ENCODE measurements at regions not wholly inside any gene's neighbourhood (a gene's known extent, or its start where the extent isn't known, plus 50 kb on each side); places are given as distances from the start of the nearest gene placed in this dataset.
"Not testable (repeated sequence)": the region's sequence is repeated elsewhere in the genome, so short reads cannot be mapped to it uniquely, and the experiment has no call there.

DNA sequence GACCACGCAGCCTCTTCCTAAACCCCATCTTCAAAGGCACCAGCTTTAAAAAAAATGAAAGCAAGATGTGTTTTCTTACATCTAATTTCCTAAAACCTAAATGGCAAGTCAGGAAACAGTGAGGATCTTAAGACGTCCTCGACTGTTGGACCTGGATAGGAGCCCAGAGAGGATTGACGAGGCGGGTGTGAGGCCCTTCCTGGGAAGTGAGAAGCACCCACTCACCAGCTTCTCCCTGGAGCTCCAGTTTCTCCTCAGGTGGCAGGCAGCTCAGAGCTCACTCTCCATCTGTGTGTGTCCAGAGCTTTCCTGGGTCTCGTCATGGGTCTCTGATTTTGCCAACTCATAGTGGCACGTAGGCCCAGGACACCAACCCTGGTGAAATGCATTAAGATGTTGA, 614.0 kb upstream of the AUTS2 start:
- no peak for DNase-seq

DNA sequence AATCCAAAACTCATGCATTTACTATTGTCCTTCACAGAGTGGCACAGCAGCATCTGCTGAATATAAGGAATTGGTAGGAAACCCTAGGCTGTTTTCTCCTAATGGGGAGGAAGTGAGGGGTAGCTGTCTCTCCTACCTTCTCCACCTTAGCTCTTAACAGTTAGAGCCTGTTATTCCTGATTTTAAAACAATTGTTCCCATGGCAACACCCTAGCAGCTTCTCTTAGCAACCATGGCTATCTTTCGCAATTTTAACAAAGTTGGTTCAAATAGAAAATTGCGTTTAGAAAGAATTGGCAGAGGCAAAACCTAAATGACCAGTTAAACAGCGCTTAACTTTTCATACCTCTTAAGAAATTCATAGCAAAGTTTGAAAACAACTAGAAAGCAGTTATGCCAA, 603.4 kb upstream of the AUTS2 start:
- no peak for DNase-seq

DNA sequence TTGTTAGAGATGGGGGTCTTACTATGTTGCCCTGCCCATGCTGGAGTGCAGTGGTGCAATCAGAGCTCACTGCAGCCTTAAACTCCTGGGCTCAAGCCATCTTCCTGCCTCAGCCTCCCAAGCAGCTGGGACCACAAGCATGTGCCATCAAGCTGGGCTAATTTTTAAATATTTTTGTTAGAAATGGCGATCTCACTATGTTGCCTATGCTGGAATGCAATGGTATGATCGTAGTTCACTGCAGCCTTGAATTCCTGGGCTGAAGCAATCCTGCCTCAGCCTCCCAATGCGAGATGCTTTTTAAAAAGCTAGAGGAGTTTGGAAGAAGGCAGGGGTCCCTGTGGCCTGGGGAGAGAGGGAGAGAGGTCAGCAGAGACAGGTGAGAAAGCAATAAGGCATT, 600.1 kb upstream of the AUTS2 start:
- no peak for DNase-seq

DNA sequence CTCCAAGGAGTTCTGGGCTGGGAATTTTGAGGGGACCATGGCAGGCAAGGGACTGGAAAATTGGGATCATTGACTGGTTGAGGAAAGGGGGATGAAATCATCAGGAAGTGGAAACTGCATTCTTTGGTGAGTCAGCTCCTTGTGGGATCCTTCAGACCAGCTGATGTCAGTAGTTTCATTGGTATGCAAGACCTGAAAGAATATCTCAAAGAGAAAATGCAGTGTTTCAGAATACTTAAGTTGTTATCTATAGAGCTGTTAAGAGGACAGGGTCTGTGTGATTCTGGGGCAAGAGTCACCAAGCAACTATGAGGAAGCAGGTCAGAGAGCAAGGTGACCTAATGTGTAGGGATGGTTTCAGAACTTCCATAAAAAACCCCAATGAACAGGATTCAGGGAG, 595.9 kb upstream of the AUTS2 start:
- no peak for DNase-seq

DNA sequence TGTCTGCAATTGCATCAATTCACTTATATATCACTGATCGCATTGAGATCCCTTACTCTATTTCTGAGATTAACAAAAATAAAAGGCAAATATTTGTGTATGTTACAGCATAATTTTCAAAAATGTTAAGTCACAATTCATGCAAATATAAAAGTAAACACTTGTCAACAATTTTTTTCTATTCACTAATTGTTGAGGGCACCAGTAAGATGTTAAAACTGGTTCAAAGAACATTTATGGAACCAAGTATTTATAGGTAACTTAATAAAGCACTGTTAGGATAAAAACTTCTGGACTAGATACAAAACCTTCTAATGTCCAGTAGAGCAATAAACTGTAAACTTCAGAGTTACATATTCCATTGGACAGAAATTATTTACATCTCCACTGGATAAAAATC, 586.1 kb upstream of the AUTS2 start:
- no peak for DNase-seq

DNA sequence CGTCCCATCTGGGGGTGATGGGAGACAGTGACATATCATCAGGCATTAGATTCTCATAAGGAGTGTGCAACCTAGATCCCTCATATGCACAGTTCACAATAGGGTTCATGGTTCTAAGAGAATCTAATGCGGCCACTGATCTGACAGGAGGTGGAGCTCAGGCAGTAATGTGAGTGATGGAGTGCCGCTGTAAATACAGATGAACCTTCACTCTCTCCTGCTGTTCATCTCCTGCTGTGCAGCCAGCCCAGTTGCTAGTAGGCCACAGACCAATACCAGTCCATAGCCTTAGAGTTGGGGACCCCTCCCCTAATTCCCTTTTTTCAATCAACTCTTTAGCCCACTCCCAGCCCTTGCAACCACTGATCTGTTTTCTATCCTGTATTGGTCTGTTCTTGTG, 581.1 kb upstream of the AUTS2 start:
- no peak for DNase-seq

DNA sequence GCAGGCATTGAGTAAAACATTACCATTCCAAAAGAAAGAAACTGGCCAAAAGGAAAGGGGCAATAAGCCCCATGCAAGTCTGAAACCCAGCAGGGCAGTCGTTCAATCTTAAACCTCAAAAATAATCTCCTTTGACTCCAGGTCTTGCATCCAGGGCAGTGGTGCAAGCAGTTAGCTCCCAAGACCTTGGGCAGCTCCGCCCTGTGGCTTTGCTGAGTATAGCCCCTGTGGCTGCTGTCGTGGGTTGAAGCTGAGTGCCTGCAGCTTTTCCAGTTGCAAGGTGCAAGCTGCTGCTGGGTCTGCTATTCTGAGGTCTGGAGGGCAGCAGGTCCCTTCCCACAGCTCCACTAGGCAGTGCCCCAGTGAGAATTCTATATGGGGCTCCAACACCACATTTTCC, 580.1 kb upstream of the AUTS2 start:
- no peak for DNase-seq

DNA sequence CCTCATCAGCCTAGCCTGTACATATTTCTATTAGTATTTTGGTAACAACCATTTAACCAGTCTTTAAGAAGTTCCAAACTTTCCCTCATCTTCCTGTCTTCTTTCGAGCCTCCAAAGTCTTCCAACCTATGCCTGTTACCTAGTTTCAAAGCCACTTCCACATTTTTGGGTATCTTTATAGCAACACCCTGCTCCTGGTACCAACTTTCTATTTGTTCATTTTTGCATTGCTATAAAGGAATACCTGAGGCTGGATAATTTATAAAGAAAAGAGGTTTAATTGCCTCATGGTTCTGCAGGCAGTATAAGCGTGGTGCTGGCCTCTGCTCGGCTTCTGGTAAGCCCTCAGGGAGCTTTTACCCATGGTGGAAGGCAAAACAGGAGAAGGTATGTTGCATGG, 578.8 kb upstream of the AUTS2 start:
- no peak for DNase-seq

DNA sequence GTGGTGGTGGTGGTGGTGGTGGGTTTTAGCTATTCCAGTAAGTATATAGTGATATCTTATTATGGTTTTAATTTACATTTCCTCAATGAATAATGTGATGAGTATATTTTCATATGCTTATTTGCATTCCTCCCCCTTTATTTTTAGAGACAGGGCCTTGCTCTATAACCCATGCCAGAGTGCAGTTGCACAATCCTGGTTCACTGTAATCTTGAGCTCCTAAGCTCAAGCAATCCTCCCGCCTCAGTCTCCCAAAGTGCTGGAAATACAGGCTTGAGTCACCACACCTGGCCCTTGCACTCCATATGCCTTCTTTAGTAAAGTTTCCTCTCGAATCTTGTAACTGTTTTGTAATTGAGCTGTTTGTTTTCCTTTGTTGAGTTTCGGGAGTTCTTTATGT, 577.7 kb upstream of the AUTS2 start:
- DNase-seq = no peak

DNA sequence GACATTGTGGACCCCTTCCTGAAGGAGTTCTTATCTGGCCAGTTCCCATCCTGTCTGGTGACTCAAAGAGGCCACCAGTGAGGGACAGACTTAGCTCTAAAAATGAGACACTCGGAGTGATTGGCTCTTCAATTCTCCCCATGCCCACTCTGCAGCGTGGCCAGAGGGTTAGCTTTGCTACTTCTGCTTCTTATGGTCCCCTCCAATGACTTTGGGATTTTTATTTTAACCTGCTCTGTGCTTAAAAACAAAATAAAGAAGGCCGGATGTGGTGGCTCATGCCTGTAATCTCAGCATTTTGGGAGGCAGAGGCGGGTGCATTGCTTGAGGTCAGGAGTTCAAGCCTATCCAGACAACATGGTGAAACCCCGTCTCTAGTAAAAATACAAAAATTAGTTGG, 573.0 kb upstream of the AUTS2 start:
- no peak for DNase-seq

DNA sequence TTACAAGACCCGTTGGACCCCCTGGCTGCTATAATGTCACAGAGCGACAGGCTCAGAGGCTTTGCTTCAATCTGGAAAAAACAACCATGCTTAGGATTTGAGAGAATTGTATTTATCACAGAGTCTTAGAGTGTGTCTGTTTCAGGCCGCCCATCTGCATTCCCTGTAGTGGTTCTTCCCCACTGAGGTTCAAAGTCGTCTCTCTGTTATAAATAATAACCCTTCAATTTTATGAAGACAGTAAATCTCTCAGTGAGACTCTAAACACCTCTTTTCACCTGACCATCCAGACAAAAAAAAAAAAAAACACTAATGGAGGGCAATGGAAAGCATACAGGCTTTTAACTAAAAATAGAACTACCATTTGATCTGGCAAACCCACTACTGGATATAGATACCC, 565.4 kb upstream of the AUTS2 start:
- DNase-seq = no peak

DNA sequence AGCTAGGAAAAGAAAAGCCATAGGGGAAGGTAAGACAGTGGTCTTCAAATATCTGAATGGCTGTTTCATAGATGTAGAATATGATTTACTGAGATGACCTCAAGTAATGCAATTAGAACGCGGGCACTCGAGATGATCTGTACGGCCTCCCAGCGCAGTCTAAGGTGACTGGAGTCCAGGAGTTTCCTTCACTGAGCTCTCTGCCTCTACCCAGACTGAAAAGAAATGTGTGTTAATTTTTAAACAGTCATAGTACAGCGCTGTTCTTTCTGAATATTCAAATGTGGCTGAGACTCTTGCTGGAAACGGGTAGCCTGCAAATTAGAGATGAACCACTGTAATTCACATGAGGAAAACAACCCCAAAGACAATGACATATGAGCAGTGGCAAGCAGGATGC, 562.4 kb upstream of the AUTS2 start:
- DNase-seq = no peak

DNA sequence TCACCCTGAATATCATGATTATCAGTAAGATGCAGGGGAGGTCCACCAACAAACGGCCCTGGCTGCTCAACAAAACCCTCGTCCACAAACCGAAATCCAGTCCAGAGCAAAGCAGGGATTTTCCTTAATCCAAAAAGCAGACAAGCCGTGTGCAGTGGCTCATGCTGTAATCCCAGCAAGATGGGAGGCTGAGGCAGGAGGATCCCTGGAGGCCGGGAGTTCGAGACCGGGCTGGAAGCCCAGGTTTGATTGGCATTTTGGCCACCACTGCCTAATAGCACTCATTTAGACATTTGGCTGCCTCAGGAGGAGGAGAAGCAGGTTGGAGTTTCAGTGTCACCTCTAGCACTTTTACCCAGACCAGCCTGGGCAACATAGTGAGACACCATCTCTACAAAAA, 562.0 kb upstream of the AUTS2 start:
- DNase-seq = no peak

DNA sequence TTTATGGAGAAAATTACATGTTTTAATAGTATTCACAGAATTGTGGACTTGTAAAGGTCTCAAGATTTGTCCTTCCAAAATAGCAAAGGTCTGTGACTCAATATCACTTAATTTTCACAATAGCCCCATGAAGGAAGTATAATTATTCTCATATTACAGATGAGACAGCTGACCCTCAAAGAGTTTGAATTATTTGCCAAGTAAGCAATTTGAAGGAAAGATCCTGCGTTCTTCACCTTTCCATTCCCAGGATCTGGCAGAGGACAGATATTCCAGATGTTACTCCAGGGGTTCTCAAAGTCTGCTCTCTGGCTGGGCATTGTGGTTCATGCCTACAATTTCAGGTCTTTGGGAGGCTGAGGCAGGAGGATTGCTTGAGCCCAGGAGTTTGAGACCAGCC, 559.4 kb upstream of the AUTS2 start:
- DNase-seq = no peak

DNA sequence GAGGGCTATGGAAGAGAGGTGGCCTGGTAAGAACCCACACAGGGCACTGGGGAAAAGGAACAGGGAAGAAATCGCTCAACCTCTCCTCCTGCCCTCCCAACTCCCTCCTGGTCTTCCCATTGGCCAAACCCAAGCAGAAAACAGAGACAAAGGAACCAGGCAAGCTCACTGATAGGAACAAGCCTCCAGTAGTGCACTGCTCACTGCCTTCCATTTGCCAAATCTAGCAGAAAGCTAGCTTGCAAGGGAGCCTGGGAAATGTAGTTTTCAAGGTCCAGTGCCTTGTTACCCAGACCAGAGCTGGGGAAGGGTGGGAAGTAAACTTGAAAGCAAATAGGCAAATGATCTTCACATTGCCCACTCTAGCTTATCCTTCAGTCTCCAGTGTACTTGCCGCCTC, 556.1 kb upstream of the AUTS2 start:
- no peak for DNase-seq

DNA sequence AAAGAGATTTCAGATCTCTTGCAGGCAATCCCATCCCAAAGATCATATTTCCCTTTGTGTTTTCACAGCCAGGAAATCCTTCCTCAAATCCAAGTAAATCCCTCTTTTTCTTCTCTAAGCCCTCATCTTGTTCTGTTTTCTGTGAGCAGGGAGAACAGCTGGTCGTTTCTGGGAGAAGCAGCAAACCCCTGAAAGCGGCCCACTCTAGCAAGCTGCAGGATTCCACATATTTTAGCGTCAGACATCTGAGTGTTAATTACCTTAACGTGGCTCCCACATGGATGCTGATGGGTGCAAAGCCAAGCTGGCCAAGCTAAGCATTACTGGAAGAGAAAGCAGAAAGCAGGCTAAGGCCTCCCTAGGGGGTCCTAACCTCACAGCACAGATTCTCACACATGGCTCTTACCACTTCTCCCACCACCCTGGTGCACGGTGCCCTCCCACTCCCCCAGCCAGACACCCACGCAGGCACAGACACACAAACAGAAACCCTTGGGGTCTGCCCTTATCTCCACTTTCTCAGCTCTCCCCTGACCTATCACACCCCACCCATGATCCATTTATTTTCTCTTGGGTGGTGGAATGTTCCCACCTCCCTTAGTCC, 551.0 kb upstream of the AUTS2 start:
- no peak for DNase-seq

DNA sequence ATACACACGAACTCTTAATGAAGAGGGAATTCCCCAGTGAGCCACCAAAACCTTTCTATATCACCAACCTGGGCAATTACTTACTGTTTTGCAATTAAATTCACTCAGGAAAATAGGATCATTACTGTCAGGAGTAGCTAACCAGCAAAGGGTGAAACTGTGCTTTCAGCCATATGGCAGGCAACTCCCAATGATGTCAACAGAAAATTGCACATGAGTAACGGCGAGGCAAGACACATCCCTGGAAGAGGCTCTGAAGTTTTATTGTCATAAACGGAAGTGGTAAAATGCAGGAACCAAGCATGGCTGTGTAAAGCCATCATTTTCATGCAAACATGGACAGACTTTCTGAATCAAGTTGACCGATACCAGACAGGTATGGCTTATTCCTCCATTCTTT, 548.9 kb upstream of the AUTS2 start:
- DNase-seq = no peak

DNA sequence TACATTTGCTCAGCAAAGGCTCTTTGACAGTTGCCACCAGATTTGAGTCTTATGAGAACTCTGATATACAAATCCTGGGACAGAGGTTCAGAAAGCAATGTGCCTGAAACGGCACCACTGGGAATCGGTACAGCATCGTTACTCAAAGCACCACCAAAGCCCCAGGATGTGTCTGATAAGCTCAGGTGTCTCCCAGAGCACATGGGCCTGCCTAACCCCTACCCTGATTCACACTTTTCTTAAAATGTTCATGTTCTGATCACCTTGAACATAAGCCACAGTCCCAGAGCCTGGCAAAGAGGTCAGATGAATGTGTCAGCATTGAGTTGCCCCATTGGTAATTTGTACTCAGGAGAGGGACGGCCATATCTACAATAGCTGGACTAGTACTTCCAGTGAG, 545.8 kb upstream of the AUTS2 start:
- no peak for DNase-seq

DNA sequence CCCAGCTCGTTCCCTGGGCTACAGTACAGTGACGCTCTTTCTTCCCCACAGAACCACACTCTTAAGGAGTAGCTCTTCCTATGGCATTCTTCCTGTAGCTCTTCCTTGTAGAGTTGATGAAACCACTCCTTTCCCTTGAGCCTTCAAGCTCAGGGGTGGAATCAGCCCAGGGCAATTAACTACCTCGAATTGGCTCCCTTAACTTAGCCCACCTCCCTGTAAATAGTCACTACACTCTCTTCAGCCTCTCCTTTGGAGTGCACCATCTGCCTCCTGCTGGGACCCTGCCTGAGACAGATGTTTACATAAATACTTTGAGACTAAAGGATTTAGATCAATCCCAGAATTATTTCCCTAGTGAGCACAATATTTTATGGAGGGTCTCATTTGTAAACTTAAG, 537.8 kb upstream of the AUTS2 start:
- DNase-seq = peak; percentile 5

DNA sequence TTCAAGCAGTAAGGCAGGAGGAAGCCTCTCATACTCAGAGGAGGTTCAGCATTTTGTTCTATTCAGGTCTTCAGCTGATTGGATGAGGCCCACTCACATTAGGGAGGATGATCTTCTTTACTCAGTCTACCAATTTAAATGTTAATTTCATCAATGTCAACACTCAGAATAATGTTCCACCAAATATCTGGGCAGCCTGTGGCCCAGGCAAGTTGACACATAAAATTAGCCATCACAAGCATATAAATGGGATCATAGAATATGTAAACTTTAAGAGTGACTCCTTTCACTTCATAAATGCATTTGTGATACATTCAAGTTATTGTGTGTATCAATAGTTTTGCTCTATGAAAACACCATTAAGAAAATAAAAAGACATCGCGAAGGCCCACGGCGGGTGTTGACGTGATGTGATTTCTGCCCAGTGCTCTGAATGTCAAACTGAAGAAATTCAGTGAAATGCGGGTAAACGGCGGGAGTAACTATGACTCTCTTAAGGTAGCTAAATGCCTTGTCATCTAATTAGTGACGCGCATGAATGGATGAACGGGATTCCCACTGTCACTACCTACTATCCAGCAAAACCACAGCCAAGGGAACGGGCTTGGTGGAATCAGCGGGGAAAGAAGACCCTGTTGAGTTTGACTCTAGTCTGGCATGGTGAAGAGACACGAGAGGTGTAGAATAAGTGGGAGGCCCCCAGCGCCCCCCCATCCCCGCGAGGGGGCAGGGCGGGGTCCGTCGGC, 536.1 kb upstream of the AUTS2 start:
- no peak for DNase-seq

DNA sequence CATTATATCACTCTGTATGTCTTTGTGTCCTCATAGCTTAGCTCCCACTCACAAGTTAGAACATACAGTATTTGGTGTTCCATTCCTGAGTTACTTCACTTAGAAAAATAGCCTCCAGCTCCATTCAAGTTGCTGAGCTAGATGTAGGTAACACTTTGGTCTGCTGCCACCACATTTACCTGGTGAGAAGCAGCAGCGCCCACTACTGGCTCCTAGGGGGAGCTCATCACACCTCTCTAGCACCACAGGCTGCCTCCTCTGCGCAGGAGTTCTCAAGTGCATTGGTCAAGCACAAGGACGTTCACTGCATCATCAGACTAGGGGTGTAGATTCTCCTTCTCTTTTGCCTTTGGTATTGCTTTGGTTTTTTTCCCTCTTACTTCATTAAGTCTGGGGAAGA, 530.9 kb upstream of the AUTS2 start:
- no peak for DNase-seq

DNA sequence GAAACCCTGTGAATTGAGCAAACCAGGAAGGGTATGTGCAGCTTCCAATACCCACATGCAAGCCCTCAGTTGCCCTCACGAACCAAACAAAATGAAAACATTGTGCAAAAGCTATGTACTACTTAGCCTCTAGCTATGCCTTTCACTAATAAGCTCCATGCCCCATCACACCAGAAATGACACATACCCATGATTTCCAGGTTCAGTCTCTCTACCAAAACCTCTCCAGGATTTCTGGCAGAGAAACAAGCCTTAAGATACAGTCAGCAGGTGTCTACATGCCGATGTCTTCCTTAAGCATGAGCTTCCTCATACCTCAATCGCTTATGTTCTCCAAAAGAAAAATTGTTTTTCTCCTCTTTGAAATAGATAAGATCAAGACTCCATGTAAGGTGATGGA, 527.8 kb upstream of the AUTS2 start:
- DNase-seq = no peak

DNA sequence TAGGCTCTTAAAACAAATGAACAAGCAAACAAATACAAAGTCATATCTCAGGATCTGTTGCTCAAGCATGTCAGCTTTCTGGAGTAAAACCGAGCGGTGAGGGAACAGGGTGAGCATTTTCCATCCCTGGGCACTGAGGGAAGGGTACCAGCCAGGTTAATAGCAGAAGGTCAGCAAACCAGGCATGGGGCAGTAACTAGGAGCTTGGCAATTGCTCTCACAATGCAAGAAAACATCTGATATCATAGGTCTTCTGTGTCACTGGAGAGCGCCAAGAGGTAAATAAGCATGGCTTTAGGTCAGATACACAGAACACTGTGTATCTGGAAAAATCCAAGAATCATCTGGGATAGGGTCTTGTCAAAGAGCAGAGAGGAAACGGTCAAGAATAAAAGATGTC, 521.7 kb upstream of the AUTS2 start:
- DNase-seq = no peak

DNA sequence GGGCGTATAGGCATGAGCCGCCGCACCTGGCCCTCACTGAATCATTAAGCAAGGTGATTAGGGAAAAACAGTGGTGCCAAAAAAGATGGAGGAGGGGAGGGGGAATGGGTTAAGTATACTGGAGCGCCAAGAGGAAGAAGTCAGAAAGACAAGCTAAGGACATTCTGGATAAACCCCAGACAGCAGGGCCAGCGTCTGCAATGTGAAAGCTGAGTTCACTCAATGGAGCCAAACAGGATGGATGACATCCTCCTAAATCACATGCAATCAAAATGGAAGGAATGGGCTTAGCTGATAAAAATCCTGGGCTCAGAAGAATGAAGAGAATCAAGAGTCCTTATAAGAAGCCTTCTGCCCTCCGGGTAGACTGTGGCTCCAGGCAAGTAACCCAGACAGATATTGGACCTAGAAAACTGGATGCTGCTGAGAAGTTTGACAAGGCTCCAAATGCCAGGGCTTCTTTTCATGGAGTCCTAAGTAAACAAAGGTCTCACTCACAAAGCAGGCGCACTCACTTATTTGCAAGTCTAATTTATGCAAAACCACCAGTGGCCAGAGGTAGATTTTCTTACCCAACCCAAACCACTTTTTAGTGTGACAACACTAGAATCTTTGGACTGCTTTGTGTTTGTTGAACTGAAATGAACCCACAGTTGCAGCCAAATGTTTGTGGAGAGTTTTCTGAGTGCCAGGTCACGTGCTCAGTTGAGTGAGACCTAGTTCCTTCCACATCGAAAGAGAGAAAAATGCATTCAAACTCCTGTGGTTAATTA, 519.1 kb upstream of the AUTS2 start:
- no peak for DNase-seq

DNA sequence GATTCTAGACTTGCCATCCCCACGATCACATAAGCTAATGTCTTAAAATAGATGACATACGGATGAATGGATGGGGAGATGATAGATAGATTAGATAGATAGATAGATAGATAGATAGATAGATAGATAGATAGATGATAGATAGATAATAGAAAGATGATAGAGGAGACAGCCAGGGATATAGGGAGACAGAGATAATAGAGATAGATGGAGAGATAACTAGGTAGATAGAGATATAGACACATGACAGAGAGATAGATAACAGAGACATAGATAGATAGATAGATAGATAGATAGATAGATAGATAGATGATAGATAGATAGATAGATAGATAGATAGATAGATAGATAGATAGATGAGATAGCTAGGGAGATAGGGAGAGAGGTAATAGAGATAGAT, 511.0 kb upstream of the AUTS2 start:
- not testable (repeated sequence) for DNase-seq

All from NCI-H345 (cell line).